H1 (cell line): ENCODE measurements at regions not wholly inside any gene's neighbourhood (a gene's known extent, or its start where the extent isn't known, plus 50 kb on each side); places are given as distances from the start of the nearest gene placed in this dataset.
A peak's percentile ranks its signal among the peaks of the same experiment; 100 is the strongest.

ENCODE experiments used
- CTCF ChIA-PET: fragments of 300-600 bp; sonication (Branson Sonifier 250); formaldehyde crosslinking; loops from one replicate; lab custom pipeline; 2021; ENCODE audit not compliant: partially characterized antibody; lab: Charles Lee
- POLR2A ChIA-PET: fragments of 300-600 bp; sonication (Branson Sonifier 250); formaldehyde crosslinking; loops from one replicate; lab custom pipeline; 2021; ENCODE audit warnings: inconsistent platforms; ENCODE audit not compliant: partially characterized antibody; lab: Charles Lee
- DNase-seq, 2 experiments: peaks; one replicate each; pipeline versions ENCODE4 v3.0.0 to v3.0.0-alpha.2; 2010 to 2022; ENCODE audit warnings: low spot score in 2 of 2, low read depth in 1 of 2, mixed read lengths in 1 of 2
- FAIRE-seq: peaks from 2 replicates; lab custom pipeline; 2011; peaks lifted over from hg19 to GRCh38; lab: Jason Lieb, UNC
- H2AFZ ChIP-seq: 2 replicates; pipeline ENCODE4 v1.8.1; 2012; ENCODE audit warnings: low read length, inconsistent platforms
- H2AK5ac ChIP-seq: 2 replicates; pipeline ENCODE4 v1.6.1; 2013; ENCODE audit warnings: low read depth, low read length
- H2BK120ac ChIP-seq: replicated peaks from 2 replicates; pipeline ENCODE3; 2013; ENCODE audit warnings: low read depth, low read length, inconsistent platforms
- H2BK12ac ChIP-seq: 2 replicates; pipeline ENCODE4 v1.6.1; 2013; ENCODE audit warnings: low read depth, low read length
- H2BK15ac ChIP-seq: 2 replicates; pipeline ENCODE4 v1.6.1; 2013; ENCODE audit warnings: low read length
- H2BK20ac ChIP-seq: 2 replicates; pipeline ENCODE4 v1.6.1; 2013; ENCODE audit warnings: low read length
- H2BK5ac ChIP-seq: 2 replicates; pipeline ENCODE4 v1.6.1; 2013; ENCODE audit warnings: low read depth, low read length
- H3K14ac ChIP-seq: 2 replicates; pipeline ENCODE4 v1.6.1; 2013; ENCODE audit warnings: inconsistent platforms; ENCODE audit not compliant: insufficient read length
- H3K18ac ChIP-seq: 2 replicates; pipeline ENCODE4 v1.6.1; 2013; ENCODE audit warnings: low read length; ENCODE audit errors: extremely low read depth
- H3K23ac ChIP-seq: 2 replicates; pipeline ENCODE4 v1.6.1; 2013; ENCODE audit warnings: inconsistent platforms; ENCODE audit not compliant: insufficient read length
- H3K23me2 ChIP-seq: 2 replicates; pipeline ENCODE4 v1.6.1; 2013; ENCODE audit warnings: low read depth, low read length
- H3K27ac ChIP-seq: 2 replicates; pipeline ENCODE4 v1.6.1; 2011; ENCODE audit warnings: low read depth, low read length, inconsistent platforms
- H3K27me3 ChIP-seq, 4 experiments: replicated peaks in 1 of 4; 1 replicate in 1 of 4; 2 replicates in 3 of 4; pipeline versions ENCODE4 v1.6.1 to v1.8.1; 2011 to 2013; ENCODE audit warnings: low read length in 3 of 4, mild to moderate bottlenecking in 3 of 4, inconsistent platforms in 2 of 4, mixed read lengths in 2 of 4, moderate library complexity in 1 of 4; ENCODE audit not compliant: control insufficient read depth in 3 of 4, insufficient read depth in 3 of 4; ENCODE audit errors: extremely low read depth in 1 of 4
- H3K36me3 ChIP-seq, 4 experiments: 2 replicates each; pipeline versions ENCODE4 v1.6.1 to v1.8.1; 2011 to 2013; ENCODE audit warnings: mild to moderate bottlenecking in 4 of 4, low read length in 3 of 4, moderate library complexity in 2 of 4, control low read depth in 1 of 4, inconsistent platforms in 1 of 4; ENCODE audit not compliant: insufficient read depth in 4 of 4, control insufficient read depth in 2 of 4
- H3K4ac ChIP-seq: replicated peaks from 2 replicates; pipeline ENCODE3; 2013; ENCODE audit warnings: low read length, low read depth, mixed read lengths, inconsistent platforms; ENCODE audit not compliant: insufficient read length
- H3K4me1 ChIP-seq, 4 experiments: replicated peaks in 1 of 4; 1 replicate in 1 of 4; 2 replicates in 3 of 4; pipeline versions ENCODE4 v1.6.1 to v1.8.1; 2011 to 2013; ENCODE audit warnings: low read length in 3 of 4, inconsistent platforms in 2 of 4, mixed read lengths in 1 of 4; ENCODE audit not compliant: insufficient read depth in 4 of 4, control insufficient read depth in 3 of 4
- H3K4me2 ChIP-seq, 2 experiments: 2 replicates each; pipeline versions ENCODE4 v1.6.1 to v1.8.1; 2011 to 2013; ENCODE audit warnings: low read depth in 2 of 2, low read length in 2 of 2, control low read depth in 1 of 2, inconsistent platforms in 1 of 2, mild to moderate bottlenecking in 1 of 2; ENCODE audit not compliant: insufficient read depth in 1 of 2
- H3K4me3 ChIP-seq, 4 experiments: fragments of 200-600, 300-600 bp in 1 of 4; sonication (generic), shearing (Covaris generic), sonication (Bioruptor Twin) in 1 of 4; 2 replicates each; pipeline versions ENCODE4 v1.5.1 to v1.8.1; 2011 to 2016; ENCODE audit warnings: low read length in 4 of 4, low read depth in 3 of 4, control low read depth in 2 of 4, inconsistent platforms in 2 of 4, mild to moderate bottlenecking in 2 of 4, mixed read lengths in 1 of 4, moderate library complexity in 1 of 4; ENCODE audit not compliant: insufficient read depth in 2 of 4; ENCODE audit errors: extremely low read depth in 1 of 4
- H3K56ac ChIP-seq: replicated peaks from 2 replicates; pipeline ENCODE3; 2013; ENCODE audit warnings: low read depth, mild to moderate bottlenecking, mixed read lengths, low read length, inconsistent platforms; ENCODE audit not compliant: insufficient read length
- H3K79me1 ChIP-seq: 2 replicates; pipeline ENCODE4 v1.6.1; 2013; ENCODE audit warnings: low read depth, low read length, control low read depth
- H3K79me2 ChIP-seq, 2 experiments: 2 replicates each; pipeline versions ENCODE4 v1.6.1 to v1.8.1; 2012 to 2013; ENCODE audit warnings: low read length in 2 of 2, mild to moderate bottlenecking in 2 of 2, inconsistent platforms in 1 of 2; ENCODE audit not compliant: insufficient read depth in 2 of 2, control insufficient read depth in 1 of 2
- H3K9ac ChIP-seq, 4 experiments: replicated peaks in 1 of 4; 1 replicate in 1 of 4; 2 replicates in 3 of 4; pipeline versions ENCODE4 v1.6.1 to v1.8.1; 2011 to 2013; ENCODE audit warnings: low read depth in 3 of 4, low read length in 3 of 4, control low read depth in 2 of 4, mild to moderate bottlenecking in 2 of 4, moderate library complexity in 2 of 4, inconsistent platforms in 1 of 4; ENCODE audit errors: extremely low read depth in 1 of 4
- H3K9me3 ChIP-seq, 2 experiments: 2 replicates each; pipeline versions ENCODE4 v1.6.1 to v1.8.1; 2012 to 2013; ENCODE audit warnings: mild to moderate bottlenecking in 2 of 2, moderate library complexity in 2 of 2, control low read depth in 1 of 2, inconsistent platforms in 1 of 2, low read depth in 1 of 2, low read length in 1 of 2, mixed read lengths in 1 of 2; ENCODE audit not compliant: insufficient read depth in 2 of 2
- H4K20me1 ChIP-seq, 2 experiments: replicated peaks in 1 of 2; 2 replicates each; pipeline versions ENCODE3 to v1.8.1; 2011 to 2013; ENCODE audit warnings: inconsistent platforms in 2 of 2, low read length in 2 of 2, mild to moderate bottlenecking in 1 of 2; ENCODE audit not compliant: insufficient read depth in 2 of 2, control insufficient read depth in 1 of 2
- H4K5ac ChIP-seq: 2 replicates; pipeline ENCODE4 v1.6.1; 2013; ENCODE audit warnings: low read length, low read depth, mixed read lengths, inconsistent platforms; ENCODE audit not compliant: insufficient read length
- H4K8ac ChIP-seq: 2 replicates; pipeline ENCODE4 v1.8.0; 2013; ENCODE audit warnings: mild to moderate bottlenecking, moderate library complexity, low read length, inconsistent platforms; ENCODE audit not compliant: insufficient read depth; ENCODE audit errors: extremely low read depth
- H4K91ac ChIP-seq: replicated peaks from 2 replicates; pipeline ENCODE3; 2013; ENCODE audit warnings: low read length, mixed read lengths, inconsistent platforms; ENCODE audit not compliant: insufficient read length
- MAFK ChIP-seq: IDR thresholded peaks from 2 replicates; pipeline ENCODE4 v1.6.1; 2012; ENCODE audit warnings: low read depth, mild to moderate bottlenecking, improper control_type of control experiment, low read length
- TAF7 ChIP-seq: optimal IDR thresholded peaks from 2 replicates; pipeline ENCODE3; 2011; ENCODE audit warnings: low read depth, mild to moderate bottlenecking, inconsistent platforms, low read length, moderate library complexity, borderline replicate concordance
- WGBS, 2 experiments: shearing (Covaris generic) in 1 of 2; methylation state at CpG; one replicate each; pipeline versions ENCODE4 v1.1.6 to v1.1.7; 2013 to 2015; ENCODE audit warnings: low lambda C conversion rate in 2 of 2, mixed read lengths in 2 of 2, inconsistent platforms in 1 of 2, low coverage in 1 of 2, missing lambda C conversion rate in 1 of 2; ENCODE audit not compliant: insufficient replicate concordance in 2 of 2, insufficient coverage in 1 of 2, insufficient read length in 1 of 2; ENCODE audit errors: extremely low coverage in 1 of 2, missing lambda C conversion rate in 1 of 2; 5-methylcytosine and 5-hydroxymethylcytosine counted together

GRCh38 chr16:52051414-52052172, 495.4 kb downstream of the TOX3 start:
- H2AFZ ChIP-seq: no peak overlapping the region
- H2BK5ac ChIP-seq: no peak overlapping the region
- H3K14ac ChIP-seq: no peak overlapping the region
- H3K23ac ChIP-seq: no peak overlapping the region
- no peak overlapping the region for H3K4me3 ChIP-seq
- no peak overlapping the region for H3K27ac ChIP-seq
- no peak overlapping the region for H2BK12ac ChIP-seq
- no peaks in the 10 kb centered on the region for H3K4me1 ChIP-seq
- no peaks in the 10 kb centered on the region for H3K36me3 ChIP-seq
- H3K4me2 ChIP-seq: no peak overlapping the region
- DNase-seq: no peak
- no peaks in the 10 kb centered on the region for H3K9me3 ChIP-seq
- ChIA-PET CTCF (interaction anchor here (1.2 to 2.7 kb wide), 2 partner anchors 16 to 18 kb away, joined by 3 to 8 read pairs; no protein-coding TSS in a partner anchor), POLR2A (no interaction called here)
- H3K9ac ChIP-seq: no peak overlapping the region
- no peak for TF ChIP-seq TAF7
- TF ChIP-seq MAFK: peak; percentile 29; the same call in 1 of the 2 replicates
- H2BK20ac ChIP-seq: no peak overlapping the region
- H2AK5ac ChIP-seq: no peak overlapping the region
- no peak overlapping the region for H4K5ac ChIP-seq
- H3K18ac ChIP-seq: no peak overlapping the region
- H2BK15ac ChIP-seq: no peak overlapping the region
- no peak overlapping the region for H4K91ac ChIP-seq
- no peak overlapping the region for H3K56ac ChIP-seq
- 85% methylated on average over 1 of the region's 1 CpG; no CpG with 5 or more reads in 1 of the 2 experiments for WGBS, 2 experiments
- H3K79me1 ChIP-seq: no peaks in the 10 kb centered on the region
- H3K79me2 ChIP-seq: no peaks in the 10 kb centered on the region
- no peak overlapping the region for H4K8ac ChIP-seq
- no peak overlapping the region for H3K4ac ChIP-seq
- no peak for FAIRE-seq
- H2BK120ac ChIP-seq: no peak overlapping the region
- H4K20me1 ChIP-seq: no peaks in the 10 kb centered on the region
- no peaks in the 10 kb centered on the region for H3K23me2 ChIP-seq
- H3K27me3 ChIP-seq: no peaks in the 10 kb centered on the region
